OCI-LY7 (cell line): ENCODE measurements at regions not wholly inside any gene's neighbourhood (a gene's known extent, or its start where the extent isn't known, plus 50 kb on each side); places are given as distances from the start of the nearest gene placed in this dataset.

Experiments
- BruUV-seq: library from RNA; stranded (reverse); fragments of 400-500 nt; replicated peaks from 2 replicates; lab custom pipeline; 2021; lab: Mats Ljungman, UMichigan
- CTCF ChIA-PET: fragments of 300-600 bp; sonication (Branson Sonifier 250); formaldehyde crosslinking; loops from one replicate; lab custom pipeline; 2022; ENCODE audit warnings: antibody characterized with exemption; ENCODE audit not compliant: unreplicated experiment; lab: Charles Lee
- POLR2A ChIA-PET: fragments of 300-600 bp; sonication (Branson Sonifier 250); formaldehyde crosslinking; loops from one replicate; lab custom pipeline; 2022; ENCODE audit warnings: antibody characterized with exemption; lab: Charles Lee
- DNase-seq: peaks from one replicate; pipeline ENCODE4 v3.0.0-alpha.2; 2015; ENCODE audit warnings: low spot score
- H2AFZ ChIP-seq: fragments of 200-600 bp; sonication (generic), shearing (Covaris generic); 2 replicates; pipeline ENCODE4 v1.6.1; 2014; ENCODE audit warnings: mild to moderate bottlenecking, antibody characterized with exemption, low read length, moderate library complexity
- H3K27ac ChIP-seq: fragments of 200-600 bp; sonication (generic); 2 replicates; pipeline ENCODE4 v1.5.1; 2014; ENCODE audit warnings: mixed run types, low read depth, mild to moderate bottlenecking, moderate library complexity, low read length, inconsistent platforms; ENCODE audit not compliant: poor library complexity, severe bottlenecking
- H3K36me3 ChIP-seq: fragments of 200-600 bp; sonication (generic); 2 replicates; pipeline ENCODE4 v1.6.1; 2014; ENCODE audit warnings: mild to moderate bottlenecking, antibody characterized with exemption, low read length, moderate library complexity, mixed read lengths; ENCODE audit not compliant: insufficient read depth
- H3K4me1 ChIP-seq: fragments of 200-600 bp; sonication (generic); 2 replicates; pipeline ENCODE4 v1.5.1; 2014; ENCODE audit warnings: mild to moderate bottlenecking, low read length; ENCODE audit not compliant: insufficient read depth, poor library complexity, severe bottlenecking
- H3K4me2 ChIP-seq: fragments of 200-600 bp; sonication (generic); 2 replicates; pipeline ENCODE4 v1.6.1; 2014; ENCODE audit warnings: mild to moderate bottlenecking, low read length
- H3K4me3 ChIP-seq: fragments of 200-600 bp; sonication (generic); 2 replicates; pipeline ENCODE4 v1.5.1; 2014; ENCODE audit warnings: mild to moderate bottlenecking, low read depth, low read length; ENCODE audit not compliant: poor library complexity, severe bottlenecking
- H3K79me2 ChIP-seq: fragments of 200-600 bp; sonication (generic); 2 replicates; pipeline ENCODE4 v1.6.1; 2016; ENCODE audit warnings: low read depth, mild to moderate bottlenecking, low read length, moderate library complexity, mixed read lengths; ENCODE audit not compliant: insufficient read depth
- H3K9me2 ChIP-seq: fragments of 200-600 bp; sonication (generic); 2 replicates; pipeline ENCODE4 v1.6.1; 2016; ENCODE audit warnings: mild to moderate bottlenecking, low read length, mixed read lengths; ENCODE audit not compliant: insufficient read depth
- H3K9me3 ChIP-seq: fragments of 200-600 bp; sonication (generic); 2 replicates; pipeline ENCODE4 v1.6.1; 2014; ENCODE audit warnings: mild to moderate bottlenecking, mixed run types, low read length, mixed read lengths
- H4K20me1 ChIP-seq: fragments of 200-600 bp; sonication (generic); 2 replicates; pipeline ENCODE4 v1.6.1; 2014; ENCODE audit warnings: mild to moderate bottlenecking, antibody characterized with exemption, low read length, moderate library complexity, mixed read lengths; ENCODE audit not compliant: insufficient read depth
- EZH2phosphoT487 ChIP-seq: fragments of 200-600 bp; sonication (generic); IDR thresholded peaks from 2 replicates; pipeline ENCODE4 v1.6.1; 2018; ENCODE audit warnings: low read depth, borderline replicate concordance, mild to moderate bottlenecking, mixed run types, antibody characterized with exemption, low read length, moderate library complexity, mixed read lengths
- intact Hi-C: fragments of 100-400 bp; cut with micrococcal nuclease; formaldehyde crosslinking; loops from one replicate; pipeline ENCODE4 v1.10.0; 2022; ENCODE audit not compliant: unreplicated experiment
- TF ChIP-seq, protein P1 (sequence below): fragments of 200-600 bp; sonication (generic); conservative IDR thresholded peaks from 2 replicates; pipeline ENCODE4 v1.5.1; 2014; ENCODE audit warnings: mild to moderate bottlenecking, antibody characterized with exemption, low read length, moderate library complexity, mixed read lengths

GRCh38 chr2:180474716-180475115 lies 467.6 kb upstream of the CWC22 start:
- no peaks in the 10 kb centered on the region for H3K4me1 ChIP-seq
- no TSS peak for BruUV-seq
- no peaks in the 10 kb centered on the region for H4K20me1 ChIP-seq
- no peaks in the 10 kb centered on the region; the same call in 1 of the 2 replicates for H3K9me2 ChIP-seq
- no peak for TF ChIP-seq EZH2phosphoT487
- TF ChIP-seq, protein P1, sequence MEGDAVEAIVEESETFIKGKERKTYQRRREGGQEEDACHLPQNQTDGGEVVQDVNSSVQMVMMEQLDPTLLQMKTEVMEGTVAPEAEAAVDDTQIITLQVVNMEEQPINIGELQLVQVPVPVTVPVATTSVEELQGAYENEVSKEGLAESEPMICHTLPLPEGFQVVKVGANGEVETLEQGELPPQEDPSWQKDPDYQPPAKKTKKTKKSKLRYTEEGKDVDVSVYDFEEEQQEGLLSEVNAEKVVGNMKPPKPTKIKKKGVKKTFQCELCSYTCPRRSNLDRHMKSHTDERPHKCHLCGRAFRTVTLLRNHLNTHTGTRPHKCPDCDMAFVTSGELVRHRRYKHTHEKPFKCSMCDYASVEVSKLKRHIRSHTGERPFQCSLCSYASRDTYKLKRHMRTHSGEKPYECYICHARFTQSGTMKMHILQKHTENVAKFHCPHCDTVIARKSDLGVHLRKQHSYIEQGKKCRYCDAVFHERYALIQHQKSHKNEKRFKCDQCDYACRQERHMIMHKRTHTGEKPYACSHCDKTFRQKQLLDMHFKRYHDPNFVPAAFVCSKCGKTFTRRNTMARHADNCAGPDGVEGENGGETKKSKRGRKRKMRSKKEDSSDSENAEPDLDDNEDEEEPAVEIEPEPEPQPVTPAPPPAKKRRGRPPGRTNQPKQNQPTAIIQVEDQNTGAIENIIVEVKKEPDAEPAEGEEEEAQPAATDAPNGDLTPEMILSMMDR: no peak
- H3K79me2 ChIP-seq: no peaks in the 10 kb centered on the region
- no peak for DNase-seq
- no peak overlapping the region for H3K4me3 ChIP-seq
- no peak overlapping the region for H3K27ac ChIP-seq
- no peaks in the 10 kb centered on the region for H3K9me3 ChIP-seq
- POLR2A ChIA-PET: no interaction called here
- H3K36me3 ChIP-seq: no peaks in the 10 kb centered on the region
- CTCF ChIA-PET: no interaction called here
- no peak overlapping the region for H2AFZ ChIP-seq
- intact Hi-C loops: no loop called here
- H3K4me2 ChIP-seq: no peak overlapping the region

GRCh38 chr2:180473456-180473855 lies 466.4 kb upstream of the CWC22 start:
- intact Hi-C loops: no loop called here
- CTCF ChIA-PET: no interaction called here
- Histone ChIP-seq H3K9me2 (no peaks in the 10 kb centered on the region; the same call in 1 of the 2 replicates), H3K79me2 (no peaks in the 10 kb centered on the region), H3K36me3 (no peaks in the 10 kb centered on the region), H2AFZ (no peak overlapping the region), H3K27ac (no peak overlapping the region), H3K4me1 (no peaks in the 10 kb centered on the region), H3K4me2 (no peak overlapping the region), H3K4me3 (no peak overlapping the region), H3K9me3 (no peaks in the 10 kb centered on the region), H4K20me1 (no peaks in the 10 kb centered on the region)
- BruUV-seq: no TSS peak
- POLR2A ChIA-PET: interaction anchor here (0.6 kb wide), 1 partner anchor 9 kb away, joined by 3 read pairs; no protein-coding TSS in a partner anchor
- no peak for DNase-seq
- no peak for TF ChIP-seq EZH2phosphoT487
- TF ChIP-seq, protein P1: no peak

DNA sequence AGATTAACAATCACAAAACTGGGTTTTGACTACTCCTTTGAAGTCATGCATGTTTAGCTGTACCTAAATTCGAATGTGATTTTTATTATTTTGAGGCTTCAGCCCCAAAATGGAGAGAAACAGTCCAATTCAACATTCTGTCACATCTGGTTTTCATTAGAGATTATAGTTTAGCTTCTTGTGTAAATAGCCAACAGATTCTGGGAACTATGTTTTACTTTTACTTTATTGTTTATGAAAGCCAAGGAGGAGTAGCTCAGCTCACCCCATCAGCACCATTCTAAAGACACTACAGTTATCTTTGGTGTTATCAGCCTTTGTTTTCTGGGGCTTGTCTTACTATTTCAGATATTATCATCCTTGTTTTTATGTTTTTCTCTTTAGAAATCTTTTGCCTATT lies 465.0 kb upstream of the CWC22 start:
- BruUV-seq: no TSS peak
- Histone ChIP-seq H2AFZ (no peak overlapping the region), H3K9me2 (no peaks in the 10 kb centered on the region; the same call in 1 of the 2 replicates), H4K20me1 (no peaks in the 10 kb centered on the region), H3K4me3 (no peak overlapping the region), H3K27ac (no peak overlapping the region), H3K79me2 (no peaks in the 10 kb centered on the region), H3K36me3 (no peaks in the 10 kb centered on the region), H3K4me2 (no peak overlapping the region), H3K4me1 (no peaks in the 10 kb centered on the region), H3K9me3 (no peaks in the 10 kb centered on the region)
- ChIA-PET CTCF (no interaction called here), POLR2A (interaction anchor here (0.7 kb wide), 1 partner anchor 1421 kb away, joined by 3 read pairs; no protein-coding TSS in a partner anchor)
- no peak for DNase-seq
- intact Hi-C loops: no loop called here
- TF ChIP-seq, protein P1: no peak
